H1 (cell line): ENCODE measurements at regions not wholly inside any gene's neighbourhood (a gene's known extent, or its start where the extent isn't known, plus 50 kb on each side); places are given as distances from the start of the nearest gene placed in this dataset.

Source experiments
- BCL11A ChIP-seq, 2 experiments: IDR thresholded peaks; one replicate each; pipeline ENCODE4 v1.6.1; 2011; ENCODE audit warnings: low read depth in 2 of 2, low read length in 2 of 2, mild to moderate bottlenecking in 2 of 2
- CHD7 ChIP-seq: fragments of 300-600 bp; sonication (generic); IDR thresholded peaks from 2 replicates; pipeline ENCODE4 v1.7.1; 2012; ENCODE audit warnings: low read length, moderate library complexity, mild to moderate bottlenecking, inconsistent platforms; ENCODE audit not compliant: insufficient replicate concordance
- CTBP2 ChIP-seq: IDR thresholded peaks from 2 replicates; pipeline ENCODE4 v1.7.0; 2011; ENCODE audit warnings: borderline replicate concordance, mild to moderate bottlenecking, moderate library complexity, mixed read lengths, low read length; ENCODE audit not compliant: insufficient read depth, insufficient read length
- CTCF ChIP-seq, 3 experiments: IDR thresholded peaks; 1 replicate in 2 of 3; 2 replicates in 1 of 3; pipeline versions ENCODE4 v1.5.1 to v1.6.1; 2011; ENCODE audit warnings: low read length in 3 of 3, mild to moderate bottlenecking in 3 of 3, inconsistent platforms in 2 of 3, low read depth in 1 of 3, moderate library complexity in 1 of 3; ENCODE audit not compliant: insufficient read depth in 1 of 3; ENCODE audit errors: control extremely low read depth in 1 of 3
- HDAC6 ChIP-seq: IDR thresholded peaks from one replicate; pipeline ENCODE4 v1.7.1; 2012; ENCODE audit warnings: low read depth, mild to moderate bottlenecking, inconsistent platforms, low read length, moderate library complexity
- YY1 ChIP-seq: IDR thresholded peaks from 2 replicates; pipeline ENCODE4 v1.6.1; 2011; ENCODE audit warnings: low read depth, mild to moderate bottlenecking, low read length

DNA sequence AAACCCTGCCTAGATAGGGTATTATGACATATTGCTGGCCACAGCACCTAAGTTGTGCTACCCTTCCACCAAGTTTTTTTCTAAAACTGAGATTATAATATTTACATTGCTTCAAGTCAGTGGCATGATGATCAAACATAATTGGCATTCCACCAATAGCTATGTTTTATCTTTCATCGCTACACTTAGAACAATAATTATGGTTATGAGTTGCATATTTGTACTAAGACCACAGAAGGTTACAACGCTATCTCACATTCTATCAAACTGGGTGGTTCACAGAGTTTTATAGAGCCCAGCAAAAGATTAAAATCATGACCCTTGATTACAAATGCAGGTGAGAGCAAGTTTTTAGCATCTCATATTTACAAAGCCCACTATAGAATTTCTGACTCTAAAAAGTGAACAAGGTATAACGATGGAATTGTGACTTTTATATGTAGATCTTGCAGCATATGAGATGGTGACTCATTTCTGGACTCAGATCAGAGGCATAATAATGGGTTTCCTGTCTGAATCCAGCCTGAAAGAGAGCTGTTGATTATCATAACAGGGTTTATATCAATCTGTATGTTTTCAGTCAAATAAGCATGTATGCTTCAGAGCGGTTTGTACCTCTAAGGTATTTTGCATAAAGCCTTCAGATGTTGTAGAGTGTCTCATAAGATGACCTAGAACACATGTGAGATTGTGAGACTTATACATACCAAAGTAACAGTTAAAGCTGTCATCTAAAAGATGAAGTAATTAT is 847.2 kb upstream of the TSPY4 start (continued):
- TF ChIP-seq HDAC6 (no peak), CTCF (IDR thresholded peaks at IDR 0.05; ENCODE audit: control extremely low read depth in 1 of 3, insufficient read depth in 1 of 3, low read depth in 1 of 3, low read length in 3 of 3) (no peak), BCL11A (IDR thresholded peaks at IDR 0.05; ENCODE audit: low read depth in 2 of 2, low read length in 2 of 2) (no peak), CTBP2 (no peak), CHD7 (no peak), YY1 (no peak)
